Effector memory CD8-positive, alpha-beta T cell (primary cell): ENCODE measurements at regions not wholly inside any gene's neighbourhood (a gene's known extent, or its start where the extent isn't known, plus 50 kb on each side); places are given as distances from the start of the nearest gene placed in this dataset.

Source experiments
- ATAC-seq: fragments of 150-1000 bp; cut with Tn5 transposase; replicated peaks from 2 replicates; pipeline ENCODE4 v1.10.0; 2021; ENCODE audit warnings: mild to moderate bottlenecking, moderate library complexity
- DNase-seq, 3 experiments: peaks; one replicate each; pipeline ENCODE4 v3.0.0; 2021
- H3K27ac Mint-ChIP-seq, 2 donors: one replicate each; pipeline ENCODE4 v1.8.0; 2022; ENCODE audit warnings: mild to moderate bottlenecking in 2 of 2, mixed read lengths in 2 of 2, moderate library complexity in 2 of 2
- H3K27me3 Mint-ChIP-seq, 2 donors: one replicate each; pipeline ENCODE4 v1.8.0; 2022; ENCODE audit warnings: mixed read lengths in 2 of 2
- H3K36me3 Mint-ChIP-seq: one replicate; pipeline ENCODE4 v1.8.0; 2022; ENCODE audit warnings: mild to moderate bottlenecking, moderate library complexity, mixed read lengths; ENCODE audit not compliant: insufficient read depth
- H3K4me1 Mint-ChIP-seq, 2 donors: one replicate each; pipeline ENCODE4 v1.8.0; 2022; ENCODE audit warnings: low read depth in 2 of 2, mixed read lengths in 2 of 2
- H3K4me3 Mint-ChIP-seq, 2 donors: one replicate each; pipeline ENCODE4 v1.8.0; 2022; ENCODE audit warnings: mild to moderate bottlenecking in 2 of 2, mixed read lengths in 2 of 2, moderate library complexity in 2 of 2
- H3K9me3 Mint-ChIP-seq, 2 donors: one replicate each; pipeline ENCODE4 v1.8.0; 2022; ENCODE audit warnings: mixed read lengths in 2 of 2

GRCh38 chr11:134901955-134902918 is 490.2 kb upstream of the B3GAT1 start:
- no peaks in the 10 kb centered on the region for H3K9me3 Mint-ChIP-seq
- no peaks in the 10 kb centered on the region for H3K4me1 Mint-ChIP-seq
- no peak overlapping the region for H3K4me3 Mint-ChIP-seq
- DNase-seq, result no peak
- ATAC-seq, result no peak
- no peaks in the 10 kb centered on the region for H3K36me3 Mint-ChIP-seq
- no peak overlapping the region for H3K27ac Mint-ChIP-seq
- H3K27me3 Mint-ChIP-seq, result peaks cover 70 to 71% of the 10 kb centered on the region in 2 donors

DNA sequence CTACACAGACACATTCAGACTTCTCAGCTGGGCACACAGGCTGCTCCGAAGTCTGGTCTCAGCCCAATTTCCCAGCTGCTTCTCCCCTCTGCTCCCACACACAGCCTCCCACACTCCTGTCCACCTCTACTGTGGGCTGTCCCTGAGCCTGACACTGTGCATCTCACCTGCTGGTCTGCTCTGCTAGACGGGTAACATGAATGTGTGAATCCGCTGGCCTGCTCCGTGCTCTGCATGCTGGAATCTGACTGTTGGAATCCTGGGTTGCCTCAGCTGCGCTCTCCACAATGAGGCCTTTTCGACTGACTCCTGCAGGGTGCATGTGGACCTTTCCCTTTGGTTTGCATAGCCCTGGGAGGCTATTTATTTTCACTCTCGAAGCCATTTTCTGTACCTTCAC is 489.5 kb upstream of the B3GAT1 start:
- DNase-seq, result no peak
- Mint-ChIP-seq H3K9me3 (no peaks in the 10 kb centered on the region), H3K27me3 (peaks cover 67 to 68% of the 10 kb centered on the region in 2 donors), H3K27ac (no peak overlapping the region), H3K4me3 (no peak overlapping the region), H3K36me3 (no peaks in the 10 kb centered on the region), H3K4me1 (no peaks in the 10 kb centered on the region)
- ATAC-seq, result no peak

GRCh38 chr11:134893810-134894685 is 482.0 kb upstream of the B3GAT1 start:
- DNase-seq (no peak), ATAC-seq (no peak)
- H3K27me3 Mint-ChIP-seq, result peaks cover 30 to 45% of the 10 kb centered on the region in 2 donors
- H3K27ac Mint-ChIP-seq, result no peak overlapping the region
- peaks cover 0 to 5% of the 10 kb centered on the region in 2 donors for H3K9me3 Mint-ChIP-seq
- H3K36me3 Mint-ChIP-seq, result no peaks in the 10 kb centered on the region
- peaks cover 0 to 4% of the 10 kb centered on the region in 2 donors for H3K4me1 Mint-ChIP-seq
- H3K4me3 Mint-ChIP-seq, result no peak overlapping the region

GRCh38 chr11:134890446-134890845 is 478.4 kb upstream of the B3GAT1 start:
- H3K36me3 Mint-ChIP-seq, result no peaks in the 10 kb centered on the region
- DNase-seq (no peak), ATAC-seq (no peak)
- H3K9me3 Mint-ChIP-seq, result peaks cover 0 to 5% of the 10 kb centered on the region in 2 donors
- no peak overlapping the region for H3K27ac Mint-ChIP-seq
- H3K27me3 Mint-ChIP-seq, result peaks cover 34 to 69% of the 10 kb centered on the region in 2 donors
- peaks cover 0 to 4% of the 10 kb centered on the region in 2 donors for H3K4me1 Mint-ChIP-seq
- no peak overlapping the region for H3K4me3 Mint-ChIP-seq

DNA sequence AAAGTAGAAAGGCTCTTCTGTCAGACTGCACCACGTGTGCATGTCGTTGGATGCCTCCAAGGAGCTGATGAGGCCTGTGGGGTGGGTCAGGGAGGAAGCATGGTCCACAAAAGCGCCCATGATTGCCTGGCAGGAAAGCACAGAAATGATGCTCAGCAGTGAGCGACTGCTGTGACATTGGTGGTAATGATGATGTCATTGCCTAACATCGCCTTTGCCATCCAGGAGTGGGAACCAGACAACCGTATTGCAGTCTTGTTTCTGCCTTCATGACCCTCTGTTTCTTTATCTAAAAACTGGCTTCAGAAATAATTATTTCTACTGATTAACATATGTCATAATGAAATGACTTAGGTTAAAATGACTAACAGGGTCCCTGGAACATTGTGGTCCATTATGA is 477.8 kb upstream of the B3GAT1 start:
- H3K9me3 Mint-ChIP-seq, result peaks cover 0 to 5% of the 10 kb centered on the region in 2 donors

GRCh38 chr11:134888821-134889220 is 476.8 kb upstream of the B3GAT1 start:
- DNase-seq (no peak), ATAC-seq (no peak)
- Mint-ChIP-seq H3K4me1 (peaks cover 0 to 1% of the 10 kb centered on the region in 2 donors), H3K9me3 (peaks cover 0 to 5% of the 10 kb centered on the region in 2 donors), H3K4me3 (no peak overlapping the region), H3K27me3 (peaks cover 35 to 66% of the 10 kb centered on the region in 2 donors), H3K36me3 (no peaks in the 10 kb centered on the region), H3K27ac (no peak overlapping the region)

More for the DNA sequence above, 477.8 kb upstream of the B3GAT1 start:
- peaks cover 0 to 4% of the 10 kb centered on the region in 2 donors for H3K4me1 Mint-ChIP-seq
- H3K36me3 Mint-ChIP-seq, result no peaks in the 10 kb centered on the region
- DNase-seq (no peak), ATAC-seq (no peak)
- H3K27ac Mint-ChIP-seq, result no peak overlapping the region
- no peak overlapping the region for H3K4me3 Mint-ChIP-seq
- H3K27me3 Mint-ChIP-seq, result peaks cover 34 to 71% of the 10 kb centered on the region in 2 donors

DNA sequence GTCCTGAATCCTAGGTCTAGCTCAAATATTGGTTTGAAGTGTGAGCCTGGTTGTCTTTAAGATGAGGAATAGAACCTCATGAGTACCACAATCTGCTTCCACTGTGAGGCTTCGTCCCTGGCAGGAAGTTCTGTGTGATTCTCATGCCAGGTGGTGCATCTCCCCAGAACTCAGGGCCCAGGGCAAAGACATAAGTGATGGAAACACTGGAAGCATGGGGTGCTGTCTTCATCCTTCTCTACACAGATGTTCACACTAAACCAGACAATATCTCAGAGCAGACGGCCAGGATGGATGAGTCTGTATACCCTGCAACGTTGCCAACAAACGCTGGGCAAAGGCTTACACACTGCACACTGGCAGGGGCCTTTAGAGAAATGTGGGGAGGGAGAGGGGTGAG is 475.9 kb upstream of the B3GAT1 start:
- H3K9me3 Mint-ChIP-seq, result peaks cover 0 to 5% of the 10 kb centered on the region in 2 donors
- H3K4me1 Mint-ChIP-seq, result no peaks in the 10 kb centered on the region
- ATAC-seq (no peak), DNase-seq (no peak)
- no peaks in the 10 kb centered on the region for H3K36me3 Mint-ChIP-seq
- peaks cover 32 to 64% of the 10 kb centered on the region in 2 donors for H3K27me3 Mint-ChIP-seq
- no peak overlapping the region for H3K4me3 Mint-ChIP-seq
- H3K27ac Mint-ChIP-seq, result no peak overlapping the region

- no peak overlapping the region for H3K27ac Mint-ChIP-seq
These were observed 471.4 kb upstream of the B3GAT1 start for GRCh38 chr11:134883484-134883883.

GRCh38 chr11:134882671-134883297 is 470.7 kb upstream of the B3GAT1 start:
- H3K4me1 Mint-ChIP-seq, result no peaks in the 10 kb centered on the region
- no peak overlapping the region for H3K27ac Mint-ChIP-seq
- no peaks in the 10 kb centered on the region for H3K9me3 Mint-ChIP-seq
- no peak for ATAC-seq
- no peaks in the 10 kb centered on the region for H3K36me3 Mint-ChIP-seq
- no peak overlapping the region for H3K4me3 Mint-ChIP-seq
- peaks cover 63 to 77% of the 10 kb centered on the region in 2 donors for H3K27me3 Mint-ChIP-seq
- DNase-seq, result no peak

More at GRCh38 chr11:134883484-134883883, 471.4 kb upstream of the B3GAT1 start:
- H3K27me3 Mint-ChIP-seq, result peaks cover 62 to 76% of the 10 kb centered on the region in 2 donors
- H3K9me3 Mint-ChIP-seq, result no peaks in the 10 kb centered on the region
- no peak for DNase-seq
- H3K4me1 Mint-ChIP-seq, result no peaks in the 10 kb centered on the region
- H3K36me3 Mint-ChIP-seq, result no peaks in the 10 kb centered on the region
- ATAC-seq, result no peak
- no peak overlapping the region for H3K4me3 Mint-ChIP-seq

DNA sequence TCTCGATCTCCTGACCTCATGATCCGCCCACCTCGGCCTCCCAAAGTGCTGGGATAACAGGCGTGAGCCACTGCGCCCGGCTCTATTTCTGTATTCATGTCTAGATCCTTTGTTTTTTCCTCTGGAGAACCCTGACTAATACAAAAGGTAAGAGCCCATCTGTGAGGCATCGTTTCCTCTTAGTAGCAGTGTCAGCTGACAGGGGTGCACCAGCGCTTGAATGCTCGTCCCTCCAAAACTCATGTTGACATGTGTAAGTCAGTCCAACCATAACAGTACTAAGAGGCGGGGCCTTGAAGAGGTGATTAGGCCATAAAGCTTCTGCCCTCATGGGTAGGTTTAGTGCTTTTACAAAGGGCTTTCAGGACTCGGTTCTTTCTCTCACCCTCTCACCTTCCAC is 470.1 kb upstream of the B3GAT1 start:
- H3K27me3 Mint-ChIP-seq, result peaks cover 64 to 77% of the 10 kb centered on the region in 2 donors
- no peak overlapping the region for H3K4me3 Mint-ChIP-seq
- no peaks in the 10 kb centered on the region for H3K4me1 Mint-ChIP-seq
- H3K36me3 Mint-ChIP-seq, result no peaks in the 10 kb centered on the region
- H3K9me3 Mint-ChIP-seq, result no peaks in the 10 kb centered on the region
- DNase-seq (no peak), ATAC-seq (no peak)
- no peak overlapping the region for H3K27ac Mint-ChIP-seq

GRCh38 chr11:134880788-134881187 is 468.7 kb upstream of the B3GAT1 start:
- H3K27me3 Mint-ChIP-seq, result peaks cover 67 to 78% of the 10 kb centered on the region in 2 donors
- DNase-seq, result no peak
- no peaks in the 10 kb centered on the region for H3K4me1 Mint-ChIP-seq
- no peak overlapping the region for H3K4me3 Mint-ChIP-seq
- no peak overlapping the region for H3K27ac Mint-ChIP-seq
- H3K36me3 Mint-ChIP-seq, result no peaks in the 10 kb centered on the region
- no peak for ATAC-seq
- H3K9me3 Mint-ChIP-seq, result no peaks in the 10 kb centered on the region

GRCh38 chr11:134879931-134880330 is 467.9 kb upstream of the B3GAT1 start:
- no peak for ATAC-seq
- H3K4me3 Mint-ChIP-seq, result no peak overlapping the region
- H3K36me3 Mint-ChIP-seq, result no peaks in the 10 kb centered on the region
- DNase-seq, result no peak
- H3K27me3 Mint-ChIP-seq, result peaks cover 60 to 76% of the 10 kb centered on the region in 2 donors
- H3K9me3 Mint-ChIP-seq, result no peaks in the 10 kb centered on the region
- no peak overlapping the region for H3K27ac Mint-ChIP-seq
- H3K4me1 Mint-ChIP-seq, result no peaks in the 10 kb centered on the region

- H3K27me3 Mint-ChIP-seq, result peaks cover 60 to 82% of the 10 kb centered on the region in 2 donors
These were observed 467.3 kb upstream of the B3GAT1 start for GRCh38 chr11:134879341-134879740.

More at GRCh38 chr11:134879341-134879740, 467.3 kb upstream of the B3GAT1 start:
- no peaks in the 10 kb centered on the region for H3K4me1 Mint-ChIP-seq
- H3K27ac Mint-ChIP-seq, result no peak overlapping the region
- no peak overlapping the region for H3K4me3 Mint-ChIP-seq
- H3K9me3 Mint-ChIP-seq, result no peaks in the 10 kb centered on the region
- no peak for DNase-seq
- H3K36me3 Mint-ChIP-seq, result no peaks in the 10 kb centered on the region
- no peak for ATAC-seq
